SU-DHL-6 (cell line): ENCODE measurements at regions not wholly inside any gene's neighbourhood (a gene's known extent, or its start where the extent isn't known, plus 50 kb on each side); places are given as distances from the start of the nearest gene placed in this dataset.

Source experiments
- CTCF ChIP-seq: fragments of 200-600 bp; sonication (generic); IDR thresholded peaks from one replicate; pipeline ENCODE4 v1.5.1; 2017; ENCODE audit warnings: antibody characterized with exemption, mild to moderate bottlenecking, low read length, moderate library complexity; ENCODE audit not compliant: insufficient read depth, poor library complexity, severe bottlenecking
- EZH2phosphoT487 ChIP-seq: fragments of 200-600 bp; sonication (generic), shearing (Covaris generic); conservative IDR thresholded peaks from 2 replicates; pipeline ENCODE4 v1.6.1; 2018; ENCODE audit warnings: mild to moderate bottlenecking, antibody characterized with exemption, low read length, moderate library complexity, mixed read lengths

DNA sequence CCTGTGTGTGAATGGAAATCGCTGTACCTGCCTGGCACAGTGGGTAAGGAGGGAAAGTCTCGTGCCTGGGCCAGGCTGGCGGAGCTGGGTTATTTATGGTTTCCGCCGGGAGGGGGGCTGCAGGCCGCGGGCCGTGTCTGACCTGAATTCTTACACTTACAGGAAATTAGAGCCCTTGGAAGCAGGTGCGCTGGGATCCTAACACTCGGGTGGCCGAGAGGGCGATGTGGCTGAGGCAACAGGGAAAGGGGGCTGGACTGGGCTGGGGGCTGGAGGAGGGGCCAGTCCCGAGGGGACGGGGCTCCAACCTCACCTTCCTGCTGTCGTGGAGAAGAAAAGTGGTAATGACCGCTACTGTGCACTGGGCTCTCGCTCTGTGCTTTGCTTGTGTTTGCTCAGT, 109.4 kb upstream of the WNT4 start:
- no peak for TF ChIP-seq CTCF
- TF ChIP-seq EZH2phosphoT487: no peak
